ENCODE measurements at regions not wholly inside any gene's neighbourhood (a gene's known extent, or its start where the extent isn't known, plus 50 kb on each side); places are given as distances from the start of the nearest gene placed in this dataset.

GRCh38 chr22:27003297-27003696 is 345.9 kb downstream of the MIAT start:
- TF ChIP-seq EZH2 (IDR thresholded peaks at IDR 0.05; ENCODE audit: low read length) (no peak), CTCF (optimal IDR thresholded peaks at IDR 0.05 in 1 of 3, IDR thresholded peaks at IDR 0.05 in 1 of 3, conservative IDR thresholded peaks at IDR 0.05 in 1 of 3; ENCODE audit: extremely low read depth in 1 of 3, insufficient read depth in 2 of 3, low read length in 3 of 3) (no peak)

Data from keratinocyte (primary cell).